GM06990 (cell line): ENCODE measurements at regions not wholly inside any gene's neighbourhood (a gene's known extent, or its start where the extent isn't known, plus 50 kb on each side); places are given as distances from the start of the nearest gene placed in this dataset.

ENCODE experiments used
- DNase-seq: peaks from one replicate; pipeline ENCODE4 v3.0.0-alpha.2; 2011; ENCODE audit not compliant: insufficient read length; ENCODE audit errors: extremely low read depth
- H3K27me3 ChIP-seq: replicated peaks from 2 replicates; pipeline ENCODE4 v1.6.0; 2011; ENCODE audit warnings: low read length; ENCODE audit not compliant: control insufficient read depth, insufficient read depth
- H3K36me3 ChIP-seq: 2 replicates; pipeline ENCODE4 v1.5.1; 2011; ENCODE audit warnings: low read length; ENCODE audit not compliant: control insufficient read depth, insufficient read depth
- H3K4me3 ChIP-seq: replicated peaks from 2 replicates; pipeline ENCODE4 v1.5.1; 2011; ENCODE audit warnings: low read depth, mild to moderate bottlenecking, control low read depth, low read length
- TF ChIP-seq, protein P1 (sequence below): IDR thresholded peaks from 2 replicates; pipeline ENCODE4 v1.5.1; 2011; ENCODE audit warnings: low read length, control low read depth, mild to moderate bottlenecking, inconsistent platforms; ENCODE audit not compliant: insufficient read depth, poor library complexity, severe bottlenecking

DNA sequence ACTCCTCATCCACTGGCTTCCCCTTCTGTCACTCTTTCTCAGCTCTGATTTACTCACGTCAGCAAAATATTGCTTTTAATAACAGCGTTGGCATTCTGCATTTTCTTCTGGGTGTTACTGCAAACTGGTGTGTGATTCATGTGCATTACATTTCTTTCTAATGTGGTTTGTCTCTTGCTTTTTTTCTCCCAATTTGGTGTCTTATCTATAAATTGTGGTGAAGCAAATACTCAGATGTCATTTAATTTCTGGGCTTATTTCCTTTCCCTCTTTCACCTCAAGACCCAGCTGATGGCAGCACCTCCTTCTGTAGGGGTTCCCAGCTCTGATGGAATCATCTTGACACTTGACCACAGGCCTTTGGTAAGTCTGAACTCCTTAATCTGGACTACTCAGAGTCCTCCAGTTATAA is 180.7 kb upstream of the ZNF618 start:
- H3K4me3 ChIP-seq, result no peak overlapping the region
- TF ChIP-seq, protein P1, sequence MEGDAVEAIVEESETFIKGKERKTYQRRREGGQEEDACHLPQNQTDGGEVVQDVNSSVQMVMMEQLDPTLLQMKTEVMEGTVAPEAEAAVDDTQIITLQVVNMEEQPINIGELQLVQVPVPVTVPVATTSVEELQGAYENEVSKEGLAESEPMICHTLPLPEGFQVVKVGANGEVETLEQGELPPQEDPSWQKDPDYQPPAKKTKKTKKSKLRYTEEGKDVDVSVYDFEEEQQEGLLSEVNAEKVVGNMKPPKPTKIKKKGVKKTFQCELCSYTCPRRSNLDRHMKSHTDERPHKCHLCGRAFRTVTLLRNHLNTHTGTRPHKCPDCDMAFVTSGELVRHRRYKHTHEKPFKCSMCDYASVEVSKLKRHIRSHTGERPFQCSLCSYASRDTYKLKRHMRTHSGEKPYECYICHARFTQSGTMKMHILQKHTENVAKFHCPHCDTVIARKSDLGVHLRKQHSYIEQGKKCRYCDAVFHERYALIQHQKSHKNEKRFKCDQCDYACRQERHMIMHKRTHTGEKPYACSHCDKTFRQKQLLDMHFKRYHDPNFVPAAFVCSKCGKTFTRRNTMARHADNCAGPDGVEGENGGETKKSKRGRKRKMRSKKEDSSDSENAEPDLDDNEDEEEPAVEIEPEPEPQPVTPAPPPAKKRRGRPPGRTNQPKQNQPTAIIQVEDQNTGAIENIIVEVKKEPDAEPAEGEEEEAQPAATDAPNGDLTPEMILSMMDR, result no peak
- no peak for DNase-seq

DNA sequence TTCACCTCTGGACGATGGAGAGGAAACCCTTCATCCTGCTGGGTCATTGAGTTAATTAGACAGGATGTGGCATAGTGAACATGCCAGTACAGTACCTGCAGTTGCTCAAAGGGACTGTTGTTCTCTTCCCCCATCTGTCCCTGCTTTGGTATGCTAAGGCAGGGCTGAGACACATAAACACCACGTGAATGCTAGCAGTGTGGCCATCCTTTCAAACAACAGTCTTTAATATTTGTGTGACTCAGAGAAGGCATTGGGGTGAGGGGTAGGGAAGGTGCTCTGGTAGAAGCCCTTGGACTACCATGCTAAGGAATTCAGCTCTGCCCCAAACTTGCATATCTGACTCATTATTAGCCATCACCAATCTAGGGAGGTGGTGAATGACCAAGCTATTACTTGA is 180.2 kb upstream of the ZNF618 start:
- TF ChIP-seq, protein P1, result no peak
- Histone ChIP-seq H3K4me3 (no peak overlapping the region), H3K36me3 (no peaks in the 10 kb centered on the region), H3K27me3 (no peaks in the 10 kb centered on the region)
- no peak for DNase-seq

More for the DNA sequence above, 180.7 kb upstream of the ZNF618 start:
- no peaks in the 10 kb centered on the region for H3K36me3 ChIP-seq
- H3K27me3 ChIP-seq, result no peaks in the 10 kb centered on the region

DNA sequence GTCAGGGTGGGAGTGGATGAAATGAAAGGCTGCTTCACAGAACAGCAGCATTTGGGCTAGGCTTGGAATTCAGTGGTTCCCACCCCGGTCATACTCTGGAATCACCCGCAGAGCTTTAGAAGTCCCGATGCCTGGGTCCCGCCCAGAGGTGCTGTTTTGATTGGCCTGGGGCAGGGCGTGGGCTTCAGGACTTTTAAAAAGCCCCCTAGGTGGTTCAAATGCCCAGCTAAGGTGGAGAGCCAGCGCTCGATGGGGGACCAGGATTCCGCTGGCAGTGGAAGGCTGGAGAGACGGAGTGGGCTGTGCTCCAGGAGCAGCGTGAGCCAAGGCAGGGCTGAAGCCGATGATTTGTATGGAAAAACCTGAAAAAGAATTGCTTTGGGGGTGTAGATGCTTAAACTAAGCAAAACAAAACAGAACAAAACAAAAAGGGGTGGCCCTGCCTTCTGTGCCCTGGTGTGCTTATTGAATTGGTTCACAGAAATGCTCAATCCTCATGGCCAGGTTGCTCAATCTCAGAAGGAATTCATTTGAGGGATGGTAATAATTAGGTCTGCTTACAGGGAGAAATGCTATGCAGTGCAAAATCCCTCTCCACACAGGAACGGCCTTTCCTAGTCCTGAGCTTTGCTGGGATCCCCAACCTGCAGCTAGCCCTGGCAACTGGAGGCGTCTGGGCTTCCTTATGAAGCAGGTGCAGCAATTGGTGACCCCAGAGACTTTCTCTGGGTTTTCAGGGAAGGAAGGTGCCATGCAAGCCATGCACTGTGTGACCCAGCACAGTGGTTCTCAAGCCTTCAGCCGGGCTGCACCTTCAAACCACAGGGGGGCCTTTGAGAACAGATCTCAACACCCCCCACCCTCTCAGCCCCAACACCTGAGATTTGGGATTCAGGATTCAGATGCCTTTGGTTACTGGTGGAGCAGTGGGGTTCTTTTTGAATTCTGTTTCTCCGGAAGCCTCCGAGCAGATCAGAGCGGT is 174.0 kb upstream of the ZNF618 start:
- H3K36me3 ChIP-seq, result no peaks in the 10 kb centered on the region
- H3K27me3 ChIP-seq, result no peaks in the 10 kb centered on the region
- TF ChIP-seq, protein P1, result no peak
- H3K4me3 ChIP-seq, result no peak overlapping the region
- no peak for DNase-seq

DNA sequence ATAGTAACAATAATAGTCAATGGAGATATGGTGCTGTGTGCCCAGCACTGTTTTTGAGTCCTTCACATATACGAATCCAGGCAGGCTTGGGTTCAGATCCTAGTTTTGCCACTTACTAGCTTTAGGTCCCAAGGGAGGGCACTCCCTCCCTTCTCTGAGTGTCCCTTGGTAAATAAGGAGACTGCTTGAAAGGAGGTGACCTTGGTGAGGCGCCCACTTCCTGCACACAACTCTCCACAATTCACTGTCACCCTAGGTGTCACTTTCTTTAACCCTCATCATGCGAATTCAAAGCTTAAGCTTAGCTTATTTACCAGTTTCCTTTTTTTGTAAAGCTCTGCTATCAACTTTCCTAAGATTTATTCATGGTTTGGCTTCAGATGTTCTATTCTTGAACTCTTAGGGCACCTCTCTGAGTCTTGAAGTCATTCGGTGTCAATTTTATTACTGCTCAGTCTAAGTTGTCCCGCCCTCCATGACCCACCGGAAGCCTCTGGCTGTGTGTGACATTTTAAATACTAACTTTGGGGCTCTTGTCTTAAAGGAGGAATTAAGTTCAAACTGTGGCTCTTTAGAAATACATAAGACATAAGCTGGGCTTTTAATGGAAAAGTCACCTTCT is 170.7 kb upstream of the ZNF618 start:
- Histone ChIP-seq H3K27me3 (no peaks in the 10 kb centered on the region), H3K4me3 (no peak overlapping the region), H3K36me3 (no peaks in the 10 kb centered on the region)
- TF ChIP-seq, protein P1, result no peak
- DNase-seq, result no peak

DNA sequence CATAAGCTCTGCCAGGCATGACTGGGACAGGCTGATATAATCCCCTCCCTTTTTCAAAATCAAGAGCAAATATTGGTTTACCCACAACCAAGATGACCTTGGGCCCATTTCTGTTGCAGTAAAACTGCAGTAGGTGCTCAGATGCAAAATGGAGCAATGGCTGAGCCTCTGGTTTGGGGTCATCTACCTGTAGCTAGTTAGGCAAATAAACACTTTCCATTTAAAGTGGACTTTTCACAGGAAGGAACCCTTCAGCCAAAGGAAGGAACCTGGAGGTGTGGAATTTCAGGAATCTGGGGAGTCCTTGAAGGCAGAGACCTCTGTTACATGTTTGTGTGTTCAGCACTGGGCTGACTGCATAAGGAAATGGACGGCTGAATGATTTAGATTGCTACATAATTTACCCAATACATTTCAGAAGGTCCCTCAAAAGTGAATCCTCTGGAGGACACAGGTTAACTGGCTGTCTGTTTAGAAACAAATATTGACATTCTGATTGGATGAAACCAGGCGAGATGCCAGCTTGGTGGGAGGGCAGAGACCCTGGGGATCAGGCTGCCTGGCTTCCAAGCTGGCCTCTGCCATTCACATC is 170.1 kb upstream of the ZNF618 start:
- DNase-seq, result no peak
- TF ChIP-seq, protein P1, result no peak
- H3K27me3 ChIP-seq, result no peaks in the 10 kb centered on the region
- no peak overlapping the region for H3K4me3 ChIP-seq
- H3K36me3 ChIP-seq, result no peaks in the 10 kb centered on the region
